Neural progenitor cell (in vitro differentiated cells): ENCODE measurements at regions not wholly inside any gene's neighbourhood (a gene's known extent, or its start where the extent isn't known, plus 50 kb on each side); places are given as distances from the start of the nearest gene placed in this dataset.
A peak's percentile ranks its signal among the peaks of the same experiment; 100 is the strongest.

Experiments used
- DNase-seq: peaks from one replicate; pipeline ENCODE4 v3.0.0-alpha.2; 2016; ENCODE audit warnings: low spot score
- H2AFZ ChIP-seq: fragments of 200-600 bp; sonication (generic); replicated peaks from 2 replicates; pipeline ENCODE4 v1.6.1; 2016; ENCODE audit warnings: antibody characterized with exemption
- H3F3A ChIP-seq: fragments of 200-600 bp; sonication (generic); 2 replicates; pipeline ENCODE4 v1.6.1; 2016; ENCODE audit warnings: antibody characterized with exemption, low read depth
- H3K27ac ChIP-seq: fragments of 200-600 bp; sonication (generic); 2 replicates; pipeline ENCODE4 v1.5.1; 2016; ENCODE audit warnings: mild to moderate bottlenecking
- H3K27me3 ChIP-seq: fragments of 200-600 bp; sonication (generic); 2 replicates; pipeline ENCODE4 v1.6.1; 2016; ENCODE audit warnings: mild to moderate bottlenecking, moderate library complexity
- H3K36me3 ChIP-seq: fragments of 200-600 bp; sonication (generic); 2 replicates; pipeline ENCODE4 v1.5.1; 2016
- H3K4me1 ChIP-seq: fragments of 200-600 bp; sonication (generic); 2 replicates; pipeline ENCODE4 v1.6.1; 2016; ENCODE audit warnings: mixed run types
- H3K4me2 ChIP-seq: fragments of 200-600 bp; sonication (generic); 2 replicates; pipeline ENCODE4 v1.6.1; 2016
- H3K4me3 ChIP-seq: fragments of 200-600 bp; sonication (generic); 2 replicates; pipeline ENCODE4 v1.5.1; 2016
- H3K79me2 ChIP-seq: fragments of 200-600 bp; sonication (generic); 2 replicates; pipeline ENCODE4 v1.6.1; 2016; ENCODE audit warnings: low read depth
- H3K9ac ChIP-seq: fragments of 200-600 bp; sonication (generic); 2 replicates; pipeline ENCODE4 v1.6.1; 2016
- H3K9me3 ChIP-seq: fragments of 200-600 bp; sonication (generic); 2 replicates; pipeline ENCODE4 v1.5.1; 2016; ENCODE audit warnings: low read depth
- H4K20me1 ChIP-seq: fragments of 200-600 bp; sonication (generic); 2 replicates; pipeline ENCODE4 v1.6.1; 2016; ENCODE audit warnings: low read depth
- H3K27ac Mint-ChIP-seq: 3 replicates; pipeline ENCODE4 v1.8.0; 2021; ENCODE audit warnings: mixed read lengths
- H3K27me3 Mint-ChIP-seq: 2 replicates; pipeline ENCODE4 v1.8.0; 2022; ENCODE audit warnings: low read depth, mild to moderate bottlenecking, inconsistent platforms, moderate library complexity, mixed read lengths; ENCODE audit not compliant: insufficient read depth
- H3K36me3 Mint-ChIP-seq: 3 replicates; pipeline ENCODE4 v1.8.0; 2021; ENCODE audit warnings: mixed read lengths
- H3K4me1 Mint-ChIP-seq: 3 replicates; pipeline ENCODE4 v1.8.0; 2021; ENCODE audit warnings: mixed read lengths
- H3K4me3 Mint-ChIP-seq: 3 replicates; pipeline ENCODE4 v1.8.0; 2021; ENCODE audit warnings: mild to moderate bottlenecking, moderate library complexity, mixed read lengths
- H3K9me3 Mint-ChIP-seq: 3 replicates; pipeline ENCODE4 v1.8.0; 2020; ENCODE audit warnings: mixed read lengths
- CTCF ChIP-seq: fragments of 200-600 bp; sonication (generic); IDR thresholded peaks from 2 replicates; pipeline ENCODE4 v1.5.1; 2017; ENCODE audit warnings: antibody characterized with exemption, mild to moderate bottlenecking
- EZH2 ChIP-seq: fragments of 200-600 bp; sonication (generic); IDR thresholded peaks from 2 replicates; pipeline ENCODE4 v1.6.1; 2017; ENCODE audit warnings: antibody characterized with exemption, mild to moderate bottlenecking, moderate library complexity
- EZH2phosphoT487 ChIP-seq: fragments of 200-600 bp; sonication (generic); IDR thresholded peaks from 2 replicates; pipeline ENCODE4 v1.6.1; 2017; ENCODE audit warnings: antibody characterized with exemption

GRCh38 chr3:59246719-59247401 is 197.0 kb upstream of the CFAP20DC start:
- no peak overlapping the region for H3K4me2 ChIP-seq
- H3K9me3 Mint-ChIP-seq: no peaks in the 10 kb centered on the region
- no peaks in the 10 kb centered on the region for H3F3A ChIP-seq
- H3K4me1 ChIP-seq: peaks cover 24% of the 10 kb centered on the region
- peaks cover 5% of the 10 kb centered on the region for H3K27me3 Mint-ChIP-seq
- H2AFZ ChIP-seq: no peak overlapping the region
- TF ChIP-seq EZH2 (no peak), EZH2phosphoT487 (no peak), CTCF (no peak)
- DNase-seq: no peak
- no peaks in the 10 kb centered on the region for H3K27me3 ChIP-seq
- H4K20me1 ChIP-seq: no peaks in the 10 kb centered on the region
- no peaks in the 10 kb centered on the region for H3K36me3 ChIP-seq
- peaks cover 25% of the 10 kb centered on the region for H3K4me1 Mint-ChIP-seq
- H3K36me3 Mint-ChIP-seq: no peaks in the 10 kb centered on the region
- no peaks in the 10 kb centered on the region for H3K79me2 ChIP-seq
- H3K4me3 Mint-ChIP-seq: no peak overlapping the region
- H3K27ac ChIP-seq: no peak overlapping the region
- H3K9ac ChIP-seq: no peak overlapping the region
- H3K27ac Mint-ChIP-seq: no peak overlapping the region
- H3K9me3 ChIP-seq: no peaks in the 10 kb centered on the region
- H3K4me3 ChIP-seq: no peak overlapping the region

- H3K9me3 ChIP-seq: no peaks in the 10 kb centered on the region
- no peak overlapping the region for H3K27ac ChIP-seq
- H3K36me3 ChIP-seq: no peaks in the 10 kb centered on the region
- Mint-ChIP-seq H3K4me1 (peaks cover 25% of the 10 kb centered on the region), H3K36me3 (no peaks in the 10 kb centered on the region), H3K4me3 (no peak overlapping the region), H3K27ac (no peak overlapping the region), H3K27me3 (peaks cover 3% of the 10 kb centered on the region), H3K9me3 (no peaks in the 10 kb centered on the region)
- no peaks in the 10 kb centered on the region for H3K79me2 ChIP-seq
- peak overlapping the region; percentile 43 for H2AFZ ChIP-seq
- DNase-seq: peak; percentile 9
- H3F3A ChIP-seq: no peaks in the 10 kb centered on the region
- H3K4me1 ChIP-seq: peaks cover 24% of the 10 kb centered on the region
- H3K4me3 ChIP-seq: no peak overlapping the region
- no peaks in the 10 kb centered on the region for H3K27me3 ChIP-seq
- no peak overlapping the region for H3K9ac ChIP-seq
- H3K4me2 ChIP-seq: no peak overlapping the region
- no peak for TF ChIP-seq EZH2
- no peak for TF ChIP-seq CTCF
- TF ChIP-seq EZH2phosphoT487: no peak
- no peaks in the 10 kb centered on the region for H4K20me1 ChIP-seq
Observed at GRCh38 chr3:59245859-59246501, 196.2 kb upstream of the CFAP20DC start.

GRCh38 chr3:59245300-59245858 is 195.6 kb upstream of the CFAP20DC start:
- Histone ChIP-seq H3K4me2 (no peak overlapping the region), H3F3A (no peaks in the 10 kb centered on the region), H3K9me3 (no peaks in the 10 kb centered on the region), H3K79me2 (no peaks in the 10 kb centered on the region), H4K20me1 (no peaks in the 10 kb centered on the region), H3K4me3 (no peak overlapping the region), H3K27me3 (no peaks in the 10 kb centered on the region), H3K27ac (no peak overlapping the region), H3K9ac (no peak overlapping the region), H2AFZ (no peak overlapping the region), H3K36me3 (no peaks in the 10 kb centered on the region), H3K4me1 (peaks cover 24% of the 10 kb centered on the region)
- Mint-ChIP-seq H3K27ac (no peak overlapping the region), H3K27me3 (peaks cover 3% of the 10 kb centered on the region), H3K9me3 (no peaks in the 10 kb centered on the region), H3K36me3 (no peaks in the 10 kb centered on the region), H3K4me1 (peaks cover 23% of the 10 kb centered on the region), H3K4me3 (no peak overlapping the region)
- TF ChIP-seq CTCF (no peak), EZH2phosphoT487 (no peak), EZH2 (no peak)
- DNase-seq: no peak
